OCI-LY1 (cell line): ENCODE measurements at regions not wholly inside any gene's neighbourhood (a gene's known extent, or its start where the extent isn't known, plus 50 kb on each side); places are given as distances from the start of the nearest gene placed in this dataset.

ENCODE experiments used
- H2AFZ ChIP-seq: fragments of 200-600 bp; sonication (generic), shearing (Covaris generic); 2 replicates; pipeline ENCODE4 v1.6.0; 2014; ENCODE audit warnings: antibody characterized with exemption, mild to moderate bottlenecking, low read length
- H3F3A ChIP-seq: fragments of 200-600 bp; sonication (generic), shearing (Covaris generic); 2 replicates; pipeline ENCODE4 v1.6.0; 2014; ENCODE audit warnings: mild to moderate bottlenecking, antibody characterized with exemption, low read length, moderate library complexity; ENCODE audit not compliant: insufficient read depth
- H3K27ac ChIP-seq: fragments of 200-600 bp; sonication (generic); 2 replicates; pipeline ENCODE4 v1.5.1; 2014; ENCODE audit warnings: low read length, mixed run types, mild to moderate bottlenecking, low read depth; ENCODE audit not compliant: poor library complexity, severe bottlenecking
- H3K27me3 ChIP-seq: fragments of 200-600 bp; sonication (generic); 2 replicates; pipeline ENCODE4 v1.6.0; 2014; ENCODE audit warnings: antibody characterized with exemption, mild to moderate bottlenecking, low read length, moderate library complexity; ENCODE audit not compliant: insufficient read depth
- H3K36me3 ChIP-seq: fragments of 200-600 bp; sonication (generic); 2 replicates; pipeline ENCODE4 v1.6.1; 2014; ENCODE audit warnings: mild to moderate bottlenecking, antibody characterized with exemption, low read length, moderate library complexity, mixed read lengths; ENCODE audit not compliant: insufficient read depth
- H3K4me1 ChIP-seq: fragments of 200-600 bp; sonication (generic); 2 replicates; pipeline ENCODE4 v1.5.1; 2014; ENCODE audit warnings: mild to moderate bottlenecking, low read length, moderate library complexity; ENCODE audit not compliant: insufficient read depth, severe bottlenecking
- H3K4me2 ChIP-seq: fragments of 200-600 bp; sonication (generic), shearing (Covaris generic); 2 replicates; pipeline ENCODE4 v1.6.1; 2014; ENCODE audit warnings: low read length
- H3K4me3 ChIP-seq: fragments of 200-600 bp; sonication (generic); 2 replicates; pipeline ENCODE4 v1.5.1; 2014; ENCODE audit warnings: low read length, low read depth, mild to moderate bottlenecking, mixed read lengths; ENCODE audit not compliant: poor library complexity, severe bottlenecking
- H3K79me2 ChIP-seq: fragments of 200-600 bp; shearing (Covaris generic); 2 replicates; pipeline ENCODE4 v1.6.1; 2016; ENCODE audit warnings: mixed run types, low read length, mixed read lengths; ENCODE audit not compliant: insufficient read depth
- H3K9ac ChIP-seq: fragments of 200-600 bp; sonication (generic), shearing (Covaris generic); 2 replicates; pipeline ENCODE4 v1.6.1; 2014; ENCODE audit warnings: mild to moderate bottlenecking, low read length, mixed read lengths
- H3K9me2 ChIP-seq: fragments of 200-600 bp; sonication (generic), shearing (Covaris generic); 2 replicates; pipeline ENCODE4 v1.6.1; 2014; ENCODE audit warnings: low read depth, mild to moderate bottlenecking, low read length, mixed read lengths
- H3K9me3 ChIP-seq: fragments of 200-600 bp; shearing (Covaris generic); 2 replicates; pipeline ENCODE4 v1.6.1; 2014; ENCODE audit warnings: low read length, mixed read lengths
- H4K20me1 ChIP-seq: fragments of 200-600 bp; sonication (generic), shearing (Covaris generic); 2 replicates; pipeline ENCODE4 v1.6.0; 2016; ENCODE audit warnings: mild to moderate bottlenecking, low read length; ENCODE audit not compliant: insufficient read depth
- EZH2 ChIP-seq: fragments of 200-600 bp; sonication (generic), shearing (Covaris generic); IDR thresholded peaks from 2 replicates; pipeline ENCODE4 v1.8.0; 2017; ENCODE audit warnings: borderline replicate concordance, mixed run types, mild to moderate bottlenecking, antibody characterized with exemption, low read length, moderate library complexity, mixed read lengths
- TF ChIP-seq, protein P1 (sequence below): fragments of 200-600 bp; sonication (generic), shearing (Covaris generic); IDR thresholded peaks from 2 replicates; pipeline ENCODE4 v1.5.1; 2017; ENCODE audit warnings: mild to moderate bottlenecking, antibody characterized with exemption, low read length, moderate library complexity, mixed read lengths

DNA sequence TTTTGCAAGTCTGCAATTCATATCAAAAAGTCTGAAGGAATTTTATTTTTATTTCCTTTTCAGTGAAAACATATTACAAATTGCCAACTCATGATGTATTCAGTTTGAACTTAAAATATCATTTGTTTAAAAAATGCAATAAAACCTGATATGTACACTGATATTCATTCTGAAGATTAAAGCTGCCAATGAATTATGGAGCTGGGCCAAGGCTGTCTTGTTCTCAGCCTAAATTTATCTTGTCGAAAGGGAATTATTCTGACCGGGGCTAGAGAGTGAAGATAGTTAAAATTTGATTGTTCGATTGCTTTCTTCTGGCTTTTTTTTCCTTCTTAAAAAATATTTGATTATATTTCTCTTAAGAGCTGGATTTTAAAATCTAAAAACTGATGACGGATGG is 54.0 kb upstream of the RBFOX1 start:
- H3F3A ChIP-seq = no peaks in the 10 kb centered on the region
- H3K4me3 ChIP-seq = no peak overlapping the region
- no peak overlapping the region for H3K9ac ChIP-seq
- no peak overlapping the region for H2AFZ ChIP-seq
- H3K27ac ChIP-seq = no peak overlapping the region
- H3K4me2 ChIP-seq = no peak overlapping the region
- TF ChIP-seq EZH2 = no peak
- TF ChIP-seq, protein P1, sequence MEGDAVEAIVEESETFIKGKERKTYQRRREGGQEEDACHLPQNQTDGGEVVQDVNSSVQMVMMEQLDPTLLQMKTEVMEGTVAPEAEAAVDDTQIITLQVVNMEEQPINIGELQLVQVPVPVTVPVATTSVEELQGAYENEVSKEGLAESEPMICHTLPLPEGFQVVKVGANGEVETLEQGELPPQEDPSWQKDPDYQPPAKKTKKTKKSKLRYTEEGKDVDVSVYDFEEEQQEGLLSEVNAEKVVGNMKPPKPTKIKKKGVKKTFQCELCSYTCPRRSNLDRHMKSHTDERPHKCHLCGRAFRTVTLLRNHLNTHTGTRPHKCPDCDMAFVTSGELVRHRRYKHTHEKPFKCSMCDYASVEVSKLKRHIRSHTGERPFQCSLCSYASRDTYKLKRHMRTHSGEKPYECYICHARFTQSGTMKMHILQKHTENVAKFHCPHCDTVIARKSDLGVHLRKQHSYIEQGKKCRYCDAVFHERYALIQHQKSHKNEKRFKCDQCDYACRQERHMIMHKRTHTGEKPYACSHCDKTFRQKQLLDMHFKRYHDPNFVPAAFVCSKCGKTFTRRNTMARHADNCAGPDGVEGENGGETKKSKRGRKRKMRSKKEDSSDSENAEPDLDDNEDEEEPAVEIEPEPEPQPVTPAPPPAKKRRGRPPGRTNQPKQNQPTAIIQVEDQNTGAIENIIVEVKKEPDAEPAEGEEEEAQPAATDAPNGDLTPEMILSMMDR = no peak
- H3K4me1 ChIP-seq = no peaks in the 10 kb centered on the region
- H3K36me3 ChIP-seq = no peaks in the 10 kb centered on the region
- no peaks in the 10 kb centered on the region for H3K9me3 ChIP-seq
- no peaks in the 10 kb centered on the region for H3K27me3 ChIP-seq
- no peaks in the 10 kb centered on the region for H4K20me1 ChIP-seq
- no peaks in the 10 kb centered on the region for H3K9me2 ChIP-seq
- no peaks in the 10 kb centered on the region for H3K79me2 ChIP-seq

DNA sequence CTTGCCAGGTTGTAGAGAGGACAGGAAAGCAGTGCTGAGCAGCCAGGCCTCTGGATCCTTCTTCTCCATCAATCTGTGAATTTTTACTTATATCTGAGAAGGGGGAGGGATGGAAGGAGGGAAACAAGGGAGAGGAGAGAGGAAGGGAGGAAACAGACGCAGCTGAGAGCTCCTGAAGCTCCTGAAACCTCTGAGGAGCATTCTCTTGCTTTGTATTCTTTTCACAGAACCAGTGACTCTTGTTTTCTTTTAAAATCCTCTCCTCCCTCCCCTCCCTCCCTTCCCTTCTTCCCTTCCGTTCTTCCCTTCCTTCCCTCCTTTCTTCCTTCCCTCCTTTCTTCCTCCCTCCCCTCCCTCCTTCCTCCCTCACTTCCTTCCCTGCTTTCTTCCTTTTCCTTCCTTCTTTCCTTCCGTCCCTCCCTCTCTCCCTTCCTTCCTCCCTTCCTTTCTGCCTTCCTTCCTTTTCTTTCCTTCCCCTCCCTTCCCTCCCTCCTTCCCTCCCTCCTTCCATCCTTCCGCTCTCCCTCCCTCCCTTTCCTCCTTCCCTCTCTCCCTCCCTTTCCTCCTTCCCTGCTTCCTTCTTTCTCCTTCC is 60.0 kb upstream of the RBFOX1 start:
- no peaks in the 10 kb centered on the region for H4K20me1 ChIP-seq
- no peaks in the 10 kb centered on the region for H3F3A ChIP-seq
- TF ChIP-seq, protein P1 = no peak
- TF ChIP-seq EZH2 = no peak
- H3K9me3 ChIP-seq = no peaks in the 10 kb centered on the region
- H3K27ac ChIP-seq = no peak overlapping the region
- no peak overlapping the region for H3K9ac ChIP-seq
- no peak overlapping the region for H3K4me2 ChIP-seq
- no peak overlapping the region for H2AFZ ChIP-seq
- H3K9me2 ChIP-seq = no peaks in the 10 kb centered on the region
- H3K36me3 ChIP-seq = no peaks in the 10 kb centered on the region
- H3K27me3 ChIP-seq = no peaks in the 10 kb centered on the region
- H3K4me3 ChIP-seq = no peak overlapping the region
- H3K4me1 ChIP-seq = no peaks in the 10 kb centered on the region
- no peaks in the 10 kb centered on the region for H3K79me2 ChIP-seq

DNA sequence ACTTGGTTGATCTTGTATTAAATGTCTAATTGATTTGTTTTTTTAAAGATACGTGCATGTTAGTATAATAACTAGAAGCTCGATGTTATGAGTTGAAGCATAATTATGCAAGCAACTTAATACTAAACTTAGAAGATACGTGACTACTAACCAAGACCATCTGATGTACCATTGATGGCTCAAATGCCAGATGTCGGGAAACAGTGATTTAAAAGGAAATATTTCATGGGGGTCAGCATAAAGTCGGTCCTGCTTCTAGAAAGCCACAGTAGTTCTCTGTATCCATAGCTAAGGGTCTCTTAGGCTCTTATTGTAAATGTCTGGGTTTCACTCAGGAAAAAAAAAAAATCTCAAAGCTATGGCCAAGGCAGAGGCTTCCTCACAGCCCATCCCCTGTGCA is 61.2 kb upstream of the RBFOX1 start:
- no peak for TF ChIP-seq EZH2
- TF ChIP-seq, protein P1 = no peak

More for the DNA sequence above, 61.2 kb upstream of the RBFOX1 start:
- no peaks in the 10 kb centered on the region for H4K20me1 ChIP-seq
- H3K4me3 ChIP-seq = no peak overlapping the region
- H3K4me1 ChIP-seq = no peaks in the 10 kb centered on the region
- no peaks in the 10 kb centered on the region for H3K9me2 ChIP-seq
- H3K27ac ChIP-seq = no peak overlapping the region
- no peak overlapping the region for H3K9ac ChIP-seq
- no peaks in the 10 kb centered on the region for H3K9me3 ChIP-seq
- no peaks in the 10 kb centered on the region for H3K27me3 ChIP-seq
- no peak overlapping the region for H2AFZ ChIP-seq
- no peaks in the 10 kb centered on the region for H3K36me3 ChIP-seq
- H3K79me2 ChIP-seq = no peaks in the 10 kb centered on the region
- H3K4me2 ChIP-seq = no peak overlapping the region
- no peaks in the 10 kb centered on the region for H3F3A ChIP-seq
